OCI-LY7 (cell line): ENCODE measurements at regions not wholly inside any gene's neighbourhood (a gene's known extent, or its start where the extent isn't known, plus 50 kb on each side); places are given as distances from the start of the nearest gene placed in this dataset.

ENCODE experiments used
- BruUV-seq: library from RNA; stranded (reverse); fragments of 400-500 nt; replicated peaks from 2 replicates; lab custom pipeline; 2021; lab: Mats Ljungman, UMichigan
- CTCF ChIA-PET: fragments of 300-600 bp; sonication (Branson Sonifier 250); formaldehyde crosslinking; loops from one replicate; lab custom pipeline; 2022; ENCODE audit warnings: antibody characterized with exemption; ENCODE audit not compliant: unreplicated experiment; lab: Charles Lee
- POLR2A ChIA-PET: fragments of 300-600 bp; sonication (Branson Sonifier 250); formaldehyde crosslinking; loops from one replicate; lab custom pipeline; 2022; ENCODE audit warnings: antibody characterized with exemption; lab: Charles Lee
- DNase-seq: peaks from one replicate; pipeline ENCODE4 v3.0.0-alpha.2; 2015; ENCODE audit warnings: low spot score
- H2AFZ ChIP-seq: fragments of 200-600 bp; sonication (generic), shearing (Covaris generic); 2 replicates; pipeline ENCODE4 v1.6.1; 2014; ENCODE audit warnings: mild to moderate bottlenecking, antibody characterized with exemption, low read length, moderate library complexity
- H3K27ac ChIP-seq: fragments of 200-600 bp; sonication (generic); 2 replicates; pipeline ENCODE4 v1.5.1; 2014; ENCODE audit warnings: mixed run types, low read depth, mild to moderate bottlenecking, moderate library complexity, low read length, inconsistent platforms; ENCODE audit not compliant: poor library complexity, severe bottlenecking
- H3K36me3 ChIP-seq: fragments of 200-600 bp; sonication (generic); 2 replicates; pipeline ENCODE4 v1.6.1; 2014; ENCODE audit warnings: mild to moderate bottlenecking, antibody characterized with exemption, low read length, moderate library complexity, mixed read lengths; ENCODE audit not compliant: insufficient read depth
- H3K4me1 ChIP-seq: fragments of 200-600 bp; sonication (generic); 2 replicates; pipeline ENCODE4 v1.5.1; 2014; ENCODE audit warnings: mild to moderate bottlenecking, low read length; ENCODE audit not compliant: insufficient read depth, poor library complexity, severe bottlenecking
- H3K4me2 ChIP-seq: fragments of 200-600 bp; sonication (generic); 2 replicates; pipeline ENCODE4 v1.6.1; 2014; ENCODE audit warnings: mild to moderate bottlenecking, low read length
- H3K4me3 ChIP-seq: fragments of 200-600 bp; sonication (generic); 2 replicates; pipeline ENCODE4 v1.5.1; 2014; ENCODE audit warnings: mild to moderate bottlenecking, low read depth, low read length; ENCODE audit not compliant: poor library complexity, severe bottlenecking
- H3K79me2 ChIP-seq: fragments of 200-600 bp; sonication (generic); 2 replicates; pipeline ENCODE4 v1.6.1; 2016; ENCODE audit warnings: low read depth, mild to moderate bottlenecking, low read length, moderate library complexity, mixed read lengths; ENCODE audit not compliant: insufficient read depth
- H3K9me2 ChIP-seq: fragments of 200-600 bp; sonication (generic); 2 replicates; pipeline ENCODE4 v1.6.1; 2016; ENCODE audit warnings: mild to moderate bottlenecking, low read length, mixed read lengths; ENCODE audit not compliant: insufficient read depth
- H3K9me3 ChIP-seq: fragments of 200-600 bp; sonication (generic); 2 replicates; pipeline ENCODE4 v1.6.1; 2014; ENCODE audit warnings: mild to moderate bottlenecking, mixed run types, low read length, mixed read lengths
- H4K20me1 ChIP-seq: fragments of 200-600 bp; sonication (generic); 2 replicates; pipeline ENCODE4 v1.6.1; 2014; ENCODE audit warnings: mild to moderate bottlenecking, antibody characterized with exemption, low read length, moderate library complexity, mixed read lengths; ENCODE audit not compliant: insufficient read depth
- CTCF ChIP-seq: fragments of 200-600 bp; sonication (generic); conservative IDR thresholded peaks from 2 replicates; pipeline ENCODE4 v1.5.1; 2014; ENCODE audit warnings: mild to moderate bottlenecking, antibody characterized with exemption, low read length, moderate library complexity, mixed read lengths
- EZH2phosphoT487 ChIP-seq: fragments of 200-600 bp; sonication (generic); IDR thresholded peaks from 2 replicates; pipeline ENCODE4 v1.6.1; 2018; ENCODE audit warnings: low read depth, borderline replicate concordance, mild to moderate bottlenecking, mixed run types, antibody characterized with exemption, low read length, moderate library complexity, mixed read lengths
- intact Hi-C: fragments of 100-400 bp; cut with micrococcal nuclease; formaldehyde crosslinking; loops from one replicate; pipeline ENCODE4 v1.10.0; 2022; ENCODE audit not compliant: unreplicated experiment

- Histone ChIP-seq H3K4me2 (no peak overlapping the region), H3K79me2 (no peaks in the 10 kb centered on the region), H3K9me2 (no peaks in the 10 kb centered on the region), H3K36me3 (no peaks in the 10 kb centered on the region), H4K20me1 (no peaks in the 10 kb centered on the region), H3K4me3 (no peak overlapping the region), H3K4me1 (no peaks in the 10 kb centered on the region), H3K9me3 (no peaks in the 10 kb centered on the region), H2AFZ (no peak overlapping the region), H3K27ac (no peak overlapping the region)
- no peak for TF ChIP-seq CTCF
- TF ChIP-seq EZH2phosphoT487 = no peak
- no TSS peak for BruUV-seq
- intact Hi-C loops = no loop called here
- ChIA-PET CTCF (no interaction called here), POLR2A (interaction anchor here (0.6 kb wide), 1 partner anchor 363 kb away, joined by 3 read pairs; no protein-coding TSS in a partner anchor)
- DNase-seq = no peak
Measured at GRCh38 chr5:144103611-144104485, 66.6 kb downstream of the YIPF5 start.

GRCh38 chr5:144105371-144105770, 65.1 kb downstream of the YIPF5 start:
- ChIA-PET POLR2A (no interaction called here), CTCF (no interaction called here)
- H3K27ac ChIP-seq = no peak overlapping the region
- no peak overlapping the region for H3K4me2 ChIP-seq
- no peaks in the 10 kb centered on the region for H3K4me1 ChIP-seq
- TF ChIP-seq EZH2phosphoT487 (no peak), CTCF (no peak)
- no peak overlapping the region for H2AFZ ChIP-seq
- H3K9me2 ChIP-seq = no peaks in the 10 kb centered on the region
- no peaks in the 10 kb centered on the region for H4K20me1 ChIP-seq
- H3K36me3 ChIP-seq = no peaks in the 10 kb centered on the region
- H3K9me3 ChIP-seq = no peaks in the 10 kb centered on the region
- intact Hi-C loops = no loop called here
- no peak for DNase-seq
- no peak overlapping the region for H3K4me3 ChIP-seq
- H3K79me2 ChIP-seq = no peaks in the 10 kb centered on the region
- no TSS peak for BruUV-seq

- BruUV-seq = no TSS peak
- TF ChIP-seq EZH2phosphoT487 (no peak), CTCF (no peak)
- H3K27ac ChIP-seq = no peak overlapping the region
- H4K20me1 ChIP-seq = no peaks in the 10 kb centered on the region
- no peak overlapping the region for H3K4me2 ChIP-seq
- H3K9me2 ChIP-seq = no peaks in the 10 kb centered on the region
- no peak for DNase-seq
- H3K9me3 ChIP-seq = no peaks in the 10 kb centered on the region
- H3K4me1 ChIP-seq = no peaks in the 10 kb centered on the region
- no peaks in the 10 kb centered on the region for H3K36me3 ChIP-seq
- intact Hi-C loops = no loop called here
- H3K4me3 ChIP-seq = no peak overlapping the region
- H3K79me2 ChIP-seq = no peaks in the 10 kb centered on the region
- POLR2A ChIA-PET = no interaction called here
- CTCF ChIA-PET = no interaction called here
- no peak overlapping the region for H2AFZ ChIP-seq
Measured at GRCh38 chr5:144108131-144108530, 62.3 kb downstream of the YIPF5 start.
